ENCODE measurements at regions not wholly inside any gene's neighbourhood (a gene's known extent, or its start where the extent isn't known, plus 50 kb on each side); places are given as distances from the start of the nearest gene placed in this dataset.
"Not testable (repeated sequence)": the region's sequence is repeated elsewhere in the genome, so short reads cannot be mapped to it uniquely, and the experiment has no call there.

- no peak for DNase-seq
These were observed 92.3 kb upstream of the CD44 start for GRCh38 chr11:35046681-35047080.

GRCh38 chr11:35047179-35047578 is 91.8 kb upstream of the CD44 start:
- DNase-seq, result no peak

GRCh38 chr11:35047769-35048168 is 91.2 kb upstream of the CD44 start:
- no peak for DNase-seq

- not testable (repeated sequence) for DNase-seq
These were observed 90.6 kb upstream of the CD44 start for GRCh38 chr11:35048346-35048745.

DNA sequence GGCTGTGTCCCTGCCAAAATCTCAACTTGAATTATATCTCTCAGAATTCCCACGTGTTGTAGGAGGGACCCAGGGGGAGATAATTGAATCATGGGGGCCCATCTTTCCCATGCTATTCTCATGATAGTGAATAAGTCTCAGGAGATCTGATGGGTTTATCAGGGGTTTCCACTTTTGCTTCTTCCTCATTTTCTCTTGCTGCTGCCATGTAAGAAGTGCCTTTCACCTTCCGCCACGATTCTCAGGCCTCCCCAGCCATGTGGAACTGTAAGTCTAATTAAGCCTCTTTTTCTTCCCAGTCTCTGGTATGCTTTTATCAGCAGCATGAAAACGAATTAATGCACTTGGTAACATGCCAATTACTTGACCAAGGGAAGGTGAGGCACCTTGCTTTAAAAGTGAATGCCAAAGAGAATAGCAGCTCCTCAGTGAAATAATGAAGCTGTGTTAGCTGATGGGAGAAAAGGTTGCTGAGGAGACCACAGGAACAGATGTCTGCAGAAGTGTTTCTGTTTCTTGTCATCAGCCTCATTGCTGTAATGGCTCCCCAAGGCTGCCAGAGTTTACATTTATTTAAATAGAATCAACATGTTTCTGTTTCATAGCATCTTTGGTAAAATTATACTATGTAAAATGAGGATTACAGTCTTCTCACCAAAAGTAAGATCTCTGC is 89.0 kb upstream of the CD44 start:
- DNase-seq, result no peak

GRCh38 chr11:35050541-35050995 is 88.4 kb upstream of the CD44 start:
- no peak for DNase-seq

- no peak for DNase-seq
These were observed 82.4 kb upstream of the CD44 start for GRCh38 chr11:35056391-35057093.

DNA sequence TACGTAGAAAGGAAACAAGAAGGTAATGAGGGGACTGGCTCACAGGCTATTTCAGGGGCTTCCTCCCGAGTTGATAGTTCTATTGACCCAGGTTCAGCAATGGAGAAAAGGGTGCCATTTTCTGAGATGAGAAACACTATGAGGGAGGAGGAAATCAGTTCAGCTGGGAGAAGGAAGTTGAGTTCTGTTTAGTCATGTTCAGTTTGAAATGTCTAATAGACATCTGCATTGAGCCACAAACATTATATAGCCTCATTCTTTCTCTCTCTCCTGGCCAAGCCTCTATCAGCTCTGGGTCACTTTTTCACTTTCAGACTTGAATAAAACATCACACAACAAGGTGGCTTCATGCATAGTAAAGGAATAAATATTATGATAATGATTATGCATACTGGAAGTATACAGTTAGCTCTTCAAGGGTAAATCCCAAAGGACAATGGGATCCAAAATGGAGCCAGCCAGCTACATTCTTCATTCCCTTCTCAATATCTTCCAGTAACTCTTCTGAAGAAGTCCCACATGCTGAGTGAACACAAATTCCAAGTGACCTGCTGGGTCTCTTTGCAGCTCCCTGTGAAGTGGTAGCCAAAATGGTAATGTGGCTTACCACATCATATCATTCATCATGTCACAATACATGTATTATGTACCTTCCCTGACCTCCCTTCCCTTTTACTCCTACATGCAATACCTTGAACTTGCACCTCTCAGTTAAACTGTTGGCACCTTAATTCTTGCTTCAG is 80.9 kb upstream of the CD44 start:
- DNase-seq, result peak; percentile 89

- peak; percentile 70 for DNase-seq
These were observed 80.1 kb upstream of the CD44 start for GRCh38 chr11:35058669-35059434.

DNA sequence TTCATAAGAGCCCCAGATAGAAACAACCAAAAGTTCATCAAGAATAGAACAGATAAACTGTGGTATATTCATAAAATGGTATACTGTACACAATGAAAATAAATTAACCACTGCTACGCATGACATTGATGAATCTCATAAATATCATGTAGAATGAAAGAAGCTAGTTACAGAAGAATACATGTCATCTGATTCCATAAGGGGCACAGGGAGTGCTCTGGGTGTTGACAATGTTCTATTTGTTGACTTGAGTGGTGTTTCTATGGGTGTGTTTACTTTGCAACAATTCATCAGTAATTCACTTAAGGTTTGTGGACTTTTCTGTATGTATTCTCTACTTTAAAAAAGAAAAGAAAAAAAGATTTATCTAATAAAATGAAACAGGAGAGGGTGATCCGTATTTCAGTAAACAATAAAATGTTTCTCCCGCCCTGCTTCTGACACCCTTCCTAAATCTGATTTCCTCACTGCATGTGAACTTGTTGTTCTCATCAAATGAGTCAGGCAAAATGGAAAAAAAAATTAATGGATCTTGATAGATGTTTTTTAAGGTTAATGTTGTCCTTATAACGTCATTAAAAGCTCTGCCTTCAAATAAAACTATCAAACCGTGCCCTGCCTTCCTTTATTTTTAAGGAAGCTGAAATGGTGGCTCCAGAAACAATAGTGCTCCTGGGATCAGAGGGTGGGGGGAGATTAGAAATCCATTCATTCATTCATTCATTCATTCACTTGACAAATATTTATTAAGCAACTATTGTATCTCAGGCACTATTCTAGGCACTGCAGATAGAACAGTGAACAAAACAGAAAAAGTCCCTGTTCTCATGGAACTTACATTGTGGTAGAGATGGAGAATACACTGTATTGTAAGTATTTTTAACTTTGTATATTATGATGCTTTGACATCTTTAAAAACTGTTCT is 77.2 kb upstream of the CD44 start:
- no peak for DNase-seq

GRCh38 chr11:35063488-35063931 is 75.5 kb upstream of the CD44 start:
- DNase-seq, result no peak

DNA sequence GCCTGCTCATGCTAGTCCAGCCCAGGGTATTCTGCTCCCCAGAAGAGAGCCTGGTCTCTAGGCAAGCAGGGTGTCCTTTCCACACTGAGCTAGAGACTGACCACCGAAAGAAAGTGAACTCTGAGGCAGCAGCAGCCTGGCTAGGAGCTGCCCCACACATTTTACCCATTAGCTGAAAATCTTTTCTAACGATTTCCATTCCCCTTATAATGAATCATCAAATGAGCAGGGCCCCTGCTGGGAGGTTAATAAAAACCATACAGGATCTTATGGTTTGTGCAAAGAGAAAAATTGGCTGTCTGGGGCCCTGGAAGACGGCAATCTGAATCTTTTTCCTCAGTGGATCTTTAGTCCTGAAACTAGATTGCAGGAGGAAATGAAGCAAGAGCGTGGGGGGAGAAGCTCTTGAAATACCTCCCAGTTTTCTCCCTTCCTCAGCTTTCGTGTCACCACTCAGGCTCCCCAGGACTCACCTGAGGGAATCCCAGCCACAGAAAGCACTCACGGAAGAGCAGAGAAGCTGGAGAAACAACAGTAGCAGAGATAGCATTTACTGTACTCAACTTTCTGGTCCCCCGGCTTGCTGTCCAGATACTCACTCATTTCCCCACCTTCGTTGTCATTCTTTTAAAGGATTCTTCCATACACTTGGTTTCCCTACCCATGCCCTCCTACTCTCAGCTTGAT is 74.7 kb upstream of the CD44 start:
- DNase-seq, result peak; percentile 96

GRCh38 chr11:35065566-35065965 is 73.4 kb upstream of the CD44 start:
- peak; percentile 61 for DNase-seq

GRCh38 chr11:35066030-35066429 is 72.9 kb upstream of the CD44 start:
- DNase-seq, result no peak

- no peak for DNase-seq
These were observed 72.1 kb upstream of the CD44 start for GRCh38 chr11:35066783-35067423.

DNA sequence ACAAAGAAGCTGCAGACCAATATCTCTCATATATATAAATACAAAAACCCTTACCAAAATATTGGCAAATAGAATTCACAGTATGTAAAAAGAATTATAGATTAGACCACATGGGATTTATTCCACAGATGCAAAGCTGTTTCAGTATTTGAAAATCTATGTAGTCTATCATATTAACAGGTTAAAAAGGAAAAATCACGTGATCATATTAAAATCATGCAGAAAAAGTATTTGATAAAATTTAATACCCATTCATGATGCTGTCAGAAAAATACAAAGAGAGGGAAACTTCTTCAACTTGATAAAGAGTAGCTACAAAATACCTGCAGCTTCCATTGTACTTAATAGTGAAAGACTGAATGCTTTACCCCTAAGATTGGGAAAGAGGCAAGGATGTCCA is 67.2 kb upstream of the CD44 start:
- DNase-seq, result no peak

DNA sequence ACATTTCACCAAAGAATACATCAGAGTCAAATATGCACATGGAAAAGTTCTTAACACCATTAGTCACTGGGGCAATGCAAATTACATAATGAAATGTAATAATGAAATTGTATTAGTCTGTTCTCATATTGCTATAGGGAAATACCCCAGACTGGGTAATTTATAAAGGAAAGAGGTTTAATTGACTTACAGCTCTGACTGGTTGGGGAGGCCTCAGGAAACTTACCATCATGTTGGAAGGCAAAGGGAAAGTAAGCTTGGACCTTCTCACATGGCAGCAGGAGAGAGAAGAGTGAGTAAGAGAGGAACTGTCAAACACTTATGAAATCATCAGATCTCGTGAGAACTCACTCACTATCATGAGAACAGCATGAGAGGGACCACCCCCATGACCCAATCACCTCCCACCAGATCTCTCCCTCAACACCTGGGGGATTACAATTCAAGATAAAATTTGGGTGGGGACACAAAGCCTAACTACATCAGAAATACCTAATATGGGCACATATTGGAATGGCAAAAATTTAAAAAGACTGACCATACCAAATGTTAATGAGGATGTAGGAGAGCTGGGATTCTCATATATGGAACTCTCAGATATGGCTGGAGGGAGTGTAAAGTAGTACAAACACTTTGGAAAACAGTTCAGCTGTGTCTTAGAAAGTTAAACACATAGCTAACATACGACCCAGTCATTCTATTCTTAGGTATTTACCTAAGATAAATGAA is 65.1 kb upstream of the CD44 start:
- DNase-seq, result no peak

GRCh38 chr11:35076201-35077100 is 62.5 kb upstream of the CD44 start:
- no peak for DNase-seq
